ENCODE measurements at regions not wholly inside any gene's neighbourhood (a gene's known extent, or its start where the extent isn't known, plus 50 kb on each side); places are given as distances from the start of the nearest gene placed in this dataset.
"Not testable (repeated sequence)": the region's sequence is repeated elsewhere in the genome, so short reads cannot be mapped to it uniquely, and the experiment has no call there.

DNA sequence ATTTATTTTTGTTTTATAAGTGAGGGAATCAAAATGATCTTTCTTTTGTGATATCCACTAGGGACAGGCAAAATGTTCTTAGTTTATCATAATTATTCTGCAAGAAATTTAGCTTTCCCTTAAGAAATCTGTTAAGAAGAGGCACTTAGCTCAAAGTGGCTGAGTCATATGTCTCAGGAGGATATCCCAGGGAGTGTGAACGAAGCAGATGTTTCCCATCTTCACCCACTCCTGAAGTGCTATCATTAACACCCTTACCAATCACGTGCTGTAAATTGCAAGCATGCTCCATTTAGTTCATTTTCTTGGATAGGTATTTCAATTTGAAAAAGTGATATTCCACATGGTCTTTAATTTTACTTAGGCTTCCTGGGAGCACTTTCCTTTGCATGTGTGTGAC, 774.3 kb upstream of the TMEFF2 start:
- peak; percentile 22 for DNase-seq

DNA sequence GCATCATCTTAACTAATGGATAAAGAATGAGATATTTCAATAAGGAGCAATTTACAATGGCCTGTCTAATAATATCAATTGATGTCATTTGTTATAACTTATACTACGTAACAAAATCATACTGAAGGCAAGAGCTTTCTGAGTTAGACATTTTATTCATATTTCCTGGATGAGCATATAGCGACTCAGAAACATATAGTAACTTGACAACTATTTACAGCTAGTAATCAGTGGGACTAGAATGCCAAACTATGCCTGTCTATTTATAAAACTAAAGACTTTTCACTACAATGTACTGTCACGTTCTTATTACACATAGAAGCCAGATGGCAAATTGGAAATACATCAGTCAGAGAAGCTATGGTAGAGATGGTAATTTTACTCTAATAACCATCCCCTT, 766.2 kb upstream of the TMEFF2 start:
- no peak for DNase-seq

DNA sequence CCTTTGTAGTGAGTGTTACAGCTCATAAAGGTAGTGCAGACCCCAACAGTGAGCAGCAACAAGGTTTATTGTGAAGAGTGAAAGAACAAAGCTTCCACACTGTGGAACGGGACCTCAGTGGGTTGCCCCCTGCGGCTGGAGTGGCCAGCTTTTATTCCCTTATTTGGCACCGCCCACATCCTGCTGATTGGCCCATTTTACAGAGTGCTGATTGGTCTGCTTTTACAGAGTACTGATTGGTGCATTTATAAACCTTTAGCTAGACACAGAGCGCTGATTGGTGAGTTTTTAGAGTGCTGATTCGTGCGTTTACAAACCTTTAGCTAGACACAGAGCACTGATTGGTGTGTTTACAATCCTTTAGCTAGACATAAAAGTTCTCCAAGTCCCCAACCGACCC, 763.9 kb upstream of the TMEFF2 start:
- DNase-seq: not testable (repeated sequence)

DNA sequence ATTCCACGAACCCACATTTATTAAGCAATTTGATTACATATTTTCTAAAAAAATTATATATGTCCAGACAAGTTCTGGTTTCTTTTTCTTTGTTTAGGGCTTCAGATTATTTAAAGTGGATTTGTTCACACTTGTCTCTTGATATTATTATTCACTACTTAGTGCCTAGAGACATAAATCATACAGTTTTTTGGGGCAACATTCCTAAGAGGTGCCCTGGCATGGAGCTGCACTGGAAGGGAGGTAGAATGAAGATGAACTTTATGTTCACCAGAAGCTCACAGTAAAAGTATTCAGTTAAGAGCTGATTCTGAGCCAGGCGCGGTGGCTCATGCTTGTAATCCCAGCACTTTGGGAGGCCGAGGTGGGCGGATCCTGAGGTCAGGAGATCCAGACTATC, 762.7 kb upstream of the TMEFF2 start:
- no peak for DNase-seq

DNA sequence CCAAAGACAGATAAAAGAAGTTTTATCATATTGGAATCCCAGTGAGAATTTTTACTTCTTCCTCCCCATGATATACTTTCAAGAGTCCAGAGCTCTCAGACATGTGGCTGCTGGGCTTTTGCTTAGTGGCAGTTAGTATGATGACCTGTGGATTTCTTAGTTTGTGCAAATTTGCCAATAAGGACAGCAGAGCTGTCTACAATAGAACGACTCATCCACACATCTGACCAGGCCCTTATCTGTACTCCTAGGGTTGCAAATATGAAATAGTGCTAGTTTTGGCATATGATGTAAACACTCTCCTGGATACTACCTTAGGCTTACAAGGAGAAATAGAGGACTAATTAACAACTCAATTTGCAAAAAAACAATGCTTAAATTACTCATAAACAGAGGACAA, 758.4 kb upstream of the TMEFF2 start:
- no peak for DNase-seq

DNA sequence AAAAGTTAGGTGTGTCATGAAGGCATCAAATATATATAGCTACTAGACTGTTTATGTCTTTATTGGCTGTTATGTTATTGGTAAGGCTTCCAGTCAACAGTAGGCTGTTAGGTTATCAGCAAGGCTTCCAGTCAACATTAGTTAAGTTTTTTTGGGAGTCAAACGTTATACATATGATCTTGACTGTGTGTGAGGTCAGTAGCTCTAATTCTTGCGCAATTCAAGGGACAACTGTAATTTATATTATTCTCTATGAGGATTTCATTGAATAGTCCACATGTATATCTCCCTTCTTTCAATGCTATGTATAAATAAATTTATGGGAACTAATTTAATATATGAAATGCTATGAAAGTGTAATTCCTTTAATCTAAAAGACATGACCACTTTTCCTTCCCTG, 757.5 kb upstream of the TMEFF2 start:
- DNase-seq: no peak

DNA sequence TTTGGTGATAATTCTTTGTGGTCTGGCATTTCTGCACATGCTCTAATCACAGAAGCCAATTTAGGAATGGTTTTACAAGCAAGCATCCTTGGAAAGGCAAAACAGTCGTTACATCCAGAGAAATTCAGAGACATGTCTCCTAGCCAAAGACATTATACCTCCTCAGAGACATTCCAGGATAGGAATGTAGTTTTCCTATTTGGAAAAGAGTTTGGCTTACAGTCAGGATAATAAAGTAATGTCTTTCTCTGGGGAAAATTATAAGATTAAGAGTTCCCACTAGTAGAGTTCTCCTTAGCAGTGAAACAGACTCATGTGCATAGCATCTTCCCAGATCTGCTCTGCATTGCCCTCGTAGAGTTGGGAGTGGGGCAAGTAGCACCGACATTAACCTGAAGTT, 753.6 kb upstream of the TMEFF2 start:
- DNase-seq: no peak

DNA sequence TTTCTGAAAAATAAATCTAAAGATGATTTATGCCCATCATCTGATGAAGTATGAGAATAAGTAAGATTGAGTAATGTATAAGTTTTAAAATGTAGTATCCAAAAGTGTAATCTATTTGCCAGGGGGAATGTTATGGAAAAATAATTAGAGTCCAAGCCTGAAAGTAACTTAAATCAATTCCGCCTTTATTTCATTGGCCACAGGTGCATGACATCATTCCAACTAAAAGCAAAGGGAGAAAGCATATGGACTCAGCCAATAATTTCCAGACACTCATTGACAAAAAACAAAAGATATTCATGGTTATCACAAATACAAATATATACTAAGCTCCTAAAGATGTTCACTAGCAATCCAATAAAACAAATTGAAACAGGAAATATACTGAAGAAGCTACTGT, 752.6 kb upstream of the TMEFF2 start:
- no peak for DNase-seq

DNA sequence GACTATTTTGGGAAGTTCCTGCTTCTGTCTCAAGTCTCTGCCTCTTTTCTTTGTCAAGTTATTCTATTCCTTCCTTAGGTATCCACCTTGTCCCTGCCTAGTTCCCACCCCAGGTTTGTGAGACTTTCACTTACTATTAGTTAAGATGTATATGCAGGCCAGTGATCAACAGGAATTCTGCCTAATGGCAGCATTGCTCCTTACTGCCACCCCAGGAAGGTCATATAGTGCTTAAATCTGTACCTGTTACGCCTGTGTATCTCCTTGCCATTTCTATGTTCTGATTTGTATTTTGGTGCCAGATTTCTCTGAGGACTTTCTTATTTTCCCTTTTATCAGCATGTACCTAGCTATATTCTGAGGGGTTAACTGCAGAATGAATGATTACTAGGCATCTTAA, 746.0 kb upstream of the TMEFF2 start:
- no peak for DNase-seq

DNA sequence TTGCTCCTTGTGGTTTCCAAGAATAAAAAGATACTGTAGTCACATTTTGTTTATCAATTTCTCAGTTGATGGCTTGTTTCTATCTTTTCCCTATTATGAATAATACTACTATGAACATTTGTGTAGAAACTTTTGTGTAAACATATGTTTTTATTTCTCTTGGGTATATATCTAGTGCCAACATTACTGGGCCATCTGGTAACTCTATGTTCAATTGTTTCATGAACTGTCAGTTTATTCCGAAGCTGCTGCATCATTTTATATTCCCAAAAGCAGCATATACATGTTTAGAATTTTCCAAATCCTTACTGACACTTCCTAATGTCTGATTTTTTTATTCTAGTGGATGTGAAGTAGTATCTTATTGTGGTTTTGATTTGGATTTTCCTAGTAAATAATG, 737.6 kb upstream of the TMEFF2 start:
- DNase-seq: no peak

DNA sequence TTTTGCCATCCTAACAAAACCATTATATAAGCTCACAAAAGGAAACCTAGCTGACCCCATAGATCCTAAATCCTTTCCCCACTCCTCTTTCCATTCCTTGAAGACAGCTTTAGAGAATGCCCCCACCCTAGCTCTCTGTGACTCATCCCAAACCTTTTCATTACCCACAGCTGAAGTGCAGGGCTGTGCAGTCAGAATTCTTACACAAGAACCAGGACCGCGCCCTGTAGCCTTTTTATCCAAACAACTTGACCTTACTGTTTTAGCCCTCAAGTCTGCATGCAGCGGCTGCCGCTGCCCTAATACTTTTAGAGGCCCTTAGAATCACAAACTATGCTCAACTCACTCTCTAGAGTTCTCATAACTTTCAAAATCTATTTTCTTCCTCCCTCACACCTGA, 726.9 kb upstream of the TMEFF2 start:
- not testable (repeated sequence) for DNase-seq

DNA sequence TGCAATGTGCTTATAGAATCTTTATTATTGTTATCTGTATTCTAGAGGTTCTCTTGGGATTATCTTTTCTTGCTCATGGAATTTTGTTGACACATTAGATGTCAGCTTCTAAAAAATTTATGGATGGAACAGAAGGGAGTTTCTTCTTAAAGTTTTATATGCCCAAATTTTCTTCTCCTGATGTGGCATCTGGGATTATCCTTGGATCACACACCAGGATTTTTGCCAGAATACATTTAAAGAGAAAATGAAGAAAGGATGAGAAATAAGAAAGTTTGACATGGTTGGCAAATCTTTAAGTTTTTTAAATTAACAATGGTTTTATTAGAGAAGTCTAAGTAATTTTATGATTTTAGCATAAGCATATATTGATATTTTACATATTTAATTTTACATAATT, 706.7 kb upstream of the TMEFF2 start:
- no peak for DNase-seq

DNA sequence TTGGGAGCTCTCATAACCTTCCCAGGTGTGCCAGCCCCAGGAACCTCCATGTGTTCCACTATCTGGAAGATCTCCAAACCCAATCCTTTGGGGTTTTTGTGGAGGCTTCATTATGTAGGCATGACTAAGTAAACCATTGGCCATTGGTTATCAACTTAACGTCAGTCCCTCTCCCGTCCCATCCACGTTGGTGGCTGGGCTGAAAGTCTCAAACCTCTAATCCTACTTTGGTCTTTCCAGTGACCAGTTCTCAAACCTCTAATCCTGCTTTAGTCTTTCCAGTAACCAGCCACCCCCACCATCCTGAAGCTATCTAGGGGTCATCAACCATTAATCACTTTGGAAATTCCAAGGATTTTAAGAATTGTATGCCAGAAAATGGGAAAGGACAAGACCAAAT, 704.7 kb upstream of the TMEFF2 start:
- no peak for DNase-seq

DNA sequence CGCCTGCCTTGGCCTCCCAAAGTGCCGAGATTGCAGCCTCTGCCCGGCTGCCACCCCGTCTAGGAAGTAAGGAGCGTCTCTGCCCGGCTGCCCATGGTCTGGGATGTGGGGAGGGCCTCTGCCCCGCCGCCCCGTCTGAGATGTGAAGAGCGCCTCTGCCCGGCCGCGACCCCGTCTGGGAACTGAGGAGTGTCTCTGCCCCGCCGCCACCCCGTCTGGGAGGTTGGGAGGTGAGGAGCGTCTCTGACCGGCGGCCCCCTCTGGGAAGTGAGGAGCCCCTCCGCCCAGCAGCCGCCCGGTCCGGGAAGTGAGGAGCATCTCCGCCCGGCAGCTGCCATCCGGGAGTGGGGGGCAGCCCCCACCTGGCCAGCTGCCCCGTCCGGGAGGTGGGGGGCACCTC, 699.2 kb upstream of the TMEFF2 start:
- DNase-seq: not testable (repeated sequence)

DNA sequence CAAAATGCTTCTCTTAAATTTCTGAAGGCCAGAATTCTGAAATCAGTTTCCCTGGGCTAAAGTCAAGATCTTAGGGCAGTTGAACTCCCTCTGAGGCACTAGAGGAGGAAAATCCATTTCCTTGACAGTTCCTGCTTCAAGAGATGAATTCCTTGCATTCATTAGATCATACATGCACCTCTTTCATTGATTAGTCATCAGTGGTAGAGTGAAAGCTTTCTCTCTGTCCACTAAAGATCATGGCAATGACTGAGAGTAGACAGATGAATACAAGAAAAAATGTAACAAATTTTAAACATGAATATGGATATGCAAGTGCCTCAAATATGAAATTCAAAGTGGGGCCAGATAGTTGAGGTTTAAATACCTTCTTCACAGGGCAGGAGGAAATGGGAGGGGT, 693.4 kb upstream of the TMEFF2 start:
- DNase-seq: no peak

DNA sequence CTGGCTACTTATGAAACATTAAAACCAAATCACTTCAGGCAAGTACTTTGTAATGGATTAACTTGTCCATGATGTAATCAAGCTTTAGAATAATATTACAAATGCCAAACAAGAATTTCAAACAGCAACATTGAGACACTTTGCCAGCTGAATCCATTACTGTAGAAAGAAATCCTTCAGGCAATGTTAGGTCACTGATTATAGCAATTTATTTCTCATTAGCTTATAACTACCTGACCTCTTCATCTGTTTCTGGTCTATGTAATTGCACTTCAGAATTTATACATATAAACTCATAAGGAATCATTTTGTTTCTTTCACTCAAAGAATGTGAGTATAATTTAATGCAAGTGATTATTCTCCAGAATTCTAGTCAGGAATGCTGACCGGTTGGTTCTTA, 692.6 kb upstream of the TMEFF2 start:
- DNase-seq: no peak

DNA sequence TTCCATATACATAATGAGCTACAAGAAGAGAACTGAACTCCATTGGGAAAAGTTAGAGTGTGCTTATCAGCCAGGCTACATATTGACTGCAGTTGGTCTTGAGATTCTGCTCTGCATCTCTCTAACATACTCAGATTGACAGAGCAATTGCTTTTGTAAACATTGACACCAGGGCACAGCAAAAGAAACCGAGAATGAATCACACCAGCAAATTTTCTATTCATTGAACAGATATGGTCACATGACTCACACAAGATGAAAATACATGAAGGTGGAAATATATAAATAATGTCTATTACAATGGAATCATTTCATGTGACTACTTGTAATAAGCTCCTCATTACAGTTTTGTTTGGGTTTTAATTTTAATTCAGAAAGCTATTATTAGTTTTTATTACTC, 691.9 kb upstream of the TMEFF2 start:
- peak; percentile 29 for DNase-seq

DNA sequence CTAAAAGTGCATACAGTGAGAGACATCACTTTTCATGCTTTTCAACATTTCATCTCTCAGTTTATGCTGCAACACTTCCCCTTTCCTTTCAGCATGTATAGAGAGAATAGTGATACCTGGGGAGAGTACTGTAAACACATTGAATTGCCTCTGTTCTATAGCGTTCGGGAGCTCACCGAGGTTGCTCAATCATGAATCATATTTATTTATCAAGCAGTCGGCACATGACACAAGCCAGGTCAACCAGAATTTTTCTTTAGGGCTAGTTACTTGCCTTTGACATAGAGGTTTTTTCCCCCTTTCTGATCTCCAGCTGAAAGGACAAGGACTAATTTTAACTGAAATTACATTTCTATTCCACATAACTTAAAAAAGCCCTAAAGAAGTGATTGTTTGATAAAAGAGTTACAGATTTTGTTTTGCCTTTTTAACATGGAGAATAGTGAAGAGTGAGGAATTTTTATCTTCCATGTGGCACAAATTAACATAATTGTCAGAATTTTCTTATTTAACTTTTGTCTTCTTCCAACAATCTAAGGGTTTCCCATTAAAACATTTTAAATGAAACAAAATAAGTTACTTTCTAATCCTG, 690.9 kb upstream of the TMEFF2 start:
- peak; percentile 4 for DNase-seq

DNA sequence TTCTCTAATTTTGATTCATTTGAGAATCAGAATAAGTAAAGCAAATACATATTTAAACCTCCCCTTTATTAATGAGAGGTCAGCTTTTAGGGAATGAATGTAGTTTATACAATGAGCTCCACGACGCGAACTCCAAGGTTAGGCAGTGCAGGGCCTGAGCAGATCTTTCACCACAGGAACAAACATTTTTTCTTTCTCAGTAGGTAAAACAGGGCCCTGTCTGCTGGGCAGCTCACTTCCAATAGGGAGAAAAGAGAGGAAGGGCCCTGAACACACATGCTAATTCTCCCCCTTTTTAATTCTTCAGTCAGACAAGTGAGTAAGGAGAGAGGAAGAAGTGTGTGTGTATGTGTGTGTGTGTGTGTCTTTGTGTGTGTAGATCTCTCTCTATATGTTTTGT, 682.4 kb upstream of the TMEFF2 start:
- no peak for DNase-seq

DNA sequence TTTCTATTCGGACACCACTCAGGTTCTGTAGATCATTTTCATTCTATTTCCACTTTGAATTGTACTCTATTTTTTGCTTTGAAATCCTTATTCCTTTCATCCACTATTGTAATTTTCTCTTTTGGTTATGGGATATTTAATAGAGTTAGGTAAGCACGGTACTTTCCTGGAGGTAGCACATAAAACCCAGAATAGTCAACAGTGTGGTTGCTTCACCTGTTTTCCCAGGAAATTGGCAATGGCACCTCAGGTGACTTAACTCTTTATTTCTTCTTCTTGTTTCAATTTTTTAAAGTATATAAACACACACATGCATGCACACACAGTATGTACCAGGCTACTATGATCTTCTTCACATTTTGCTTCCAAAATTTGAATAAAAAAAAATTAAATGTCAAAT, 682.0 kb upstream of the TMEFF2 start:
- no peak for DNase-seq

DNA sequence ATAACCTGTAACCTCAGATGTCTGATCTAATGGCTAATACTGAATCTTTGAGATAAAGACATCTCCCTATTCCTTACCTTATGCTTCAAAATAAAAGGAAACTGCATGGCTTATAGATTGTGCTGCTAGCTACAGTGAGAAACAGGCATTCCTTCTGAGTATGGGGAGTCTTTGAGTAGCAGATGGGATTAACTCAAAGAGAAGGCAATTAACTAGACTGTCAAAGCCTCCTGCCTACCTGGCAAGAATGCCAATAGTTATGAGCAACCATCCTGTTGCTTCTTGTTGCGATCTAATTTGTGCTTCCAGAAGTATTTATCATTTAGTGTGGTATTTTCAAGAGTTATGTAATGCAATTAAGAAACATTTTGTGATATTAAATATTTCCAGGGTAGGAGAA, 660.0 kb upstream of the TMEFF2 start:
- DNase-seq: no peak

DNA sequence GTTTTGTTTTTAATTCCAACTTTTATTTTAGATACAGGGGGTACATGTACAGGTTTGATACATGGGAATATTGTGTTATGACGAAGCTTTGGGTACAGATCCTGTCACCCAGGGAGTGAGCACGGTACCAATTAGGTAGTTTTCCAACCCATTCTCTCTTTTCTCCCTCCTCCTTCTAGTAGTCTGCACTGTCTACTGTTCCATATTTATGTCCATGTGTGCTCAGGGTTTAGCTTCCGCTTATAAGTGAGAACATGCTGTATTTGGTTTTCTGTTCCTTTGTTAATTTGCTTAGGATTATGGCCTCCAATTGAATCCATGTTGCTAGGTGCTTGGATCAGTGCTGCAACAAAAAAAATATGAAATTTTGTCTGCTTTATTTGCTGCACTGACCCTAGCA, 659.3 kb upstream of the TMEFF2 start:
- DNase-seq: no peak

DNA sequence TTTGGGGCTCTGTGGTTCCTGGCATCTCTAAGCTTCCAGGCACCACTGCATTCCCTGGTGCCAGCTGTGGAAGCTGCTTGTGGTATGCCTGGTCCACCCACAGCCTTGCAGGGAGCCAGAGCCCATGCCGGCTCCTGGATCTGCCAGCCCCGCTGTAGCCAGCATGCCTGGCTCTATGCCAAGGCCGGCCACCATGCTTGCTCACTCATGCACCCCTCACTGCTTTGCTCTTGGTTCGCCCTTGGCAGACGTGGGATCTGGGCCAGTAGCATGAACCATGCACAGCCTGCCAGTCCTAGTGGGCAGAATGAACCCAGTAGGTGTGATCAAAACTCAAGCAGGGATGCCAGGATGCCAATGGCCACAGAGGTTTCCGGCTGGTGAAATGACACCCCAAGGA, 634.2 kb upstream of the TMEFF2 start:
- no peak for DNase-seq

DNA sequence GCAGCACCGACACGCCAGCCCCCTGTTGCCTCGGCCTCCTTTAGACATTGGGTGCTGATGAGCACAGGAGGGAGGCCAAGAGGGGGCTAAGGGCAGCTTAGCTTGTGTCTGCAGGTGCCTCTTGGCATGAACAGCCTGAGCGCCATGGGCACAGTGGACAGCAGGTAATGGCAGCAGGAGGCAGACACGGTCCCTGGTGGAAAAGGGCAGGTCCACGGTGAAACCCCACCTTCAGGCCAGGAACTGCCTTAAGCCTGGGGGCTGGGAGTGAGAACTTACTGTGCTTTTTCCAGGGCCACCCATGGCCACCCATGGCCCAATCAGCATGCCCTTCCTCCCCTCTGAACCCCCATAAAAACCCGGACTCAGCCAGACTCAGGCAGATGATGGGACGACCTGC, 633.4 kb upstream of the TMEFF2 start:
- no peak for DNase-seq

DNA sequence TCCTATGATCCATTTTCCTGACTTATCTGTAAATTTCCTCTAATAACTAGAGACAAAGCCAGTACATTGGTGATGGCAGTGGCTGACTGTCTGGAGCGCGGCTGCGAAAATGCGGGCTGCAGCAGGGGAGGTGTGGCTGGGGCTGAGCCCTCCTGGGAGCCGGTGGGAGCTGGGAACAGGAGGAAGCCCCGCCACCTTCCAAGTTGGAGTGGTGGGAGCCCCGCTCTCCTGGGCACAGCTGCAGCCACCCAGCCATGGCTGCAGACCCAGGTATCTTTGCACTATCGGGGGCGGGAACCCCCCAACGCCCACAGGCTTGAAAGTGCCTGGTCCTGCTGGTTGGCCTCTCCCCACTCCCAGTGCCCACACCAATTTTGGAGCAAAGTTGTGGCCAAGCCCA, 633.0 kb upstream of the TMEFF2 start:
- no peak for DNase-seq

DNA sequence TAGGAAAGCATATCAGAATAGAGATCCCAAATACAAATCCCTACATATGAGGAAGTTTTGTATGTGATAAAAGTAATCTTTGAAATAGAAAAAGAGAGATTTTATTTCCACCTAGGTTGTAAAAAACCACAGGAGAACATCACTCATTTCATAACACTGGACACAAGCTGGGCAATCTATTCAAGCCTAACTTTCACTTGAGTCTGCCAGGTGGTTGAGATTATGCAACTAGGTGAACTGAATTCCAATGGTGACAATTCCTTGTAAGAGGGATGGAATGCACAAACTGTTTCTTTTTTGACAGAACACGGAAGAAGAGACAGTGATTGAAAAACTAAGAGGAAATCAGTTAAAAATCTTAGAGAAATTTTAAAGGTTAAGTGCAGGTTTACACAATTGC, 619.6 kb upstream of the TMEFF2 start:
- DNase-seq: no peak

Data from NCI-H1436 (cell line).